HFFc6 (cell line): ENCODE measurements at regions not wholly inside any gene's neighbourhood (a gene's known extent, or its start where the extent isn't known, plus 50 kb on each side); places are given as distances from the start of the nearest gene placed in this dataset.

Experiments used
- DNase-seq: peaks from one replicate; pipeline ENCODE4 v3.0.0-alpha.2; 2018
- H3K27ac Mint-ChIP-seq: 2 replicates; pipeline ENCODE4 v1.8.0; 2020; ENCODE audit warnings: mild to moderate bottlenecking, mixed read lengths
- H3K27me3 Mint-ChIP-seq: 2 replicates; pipeline ENCODE4 v1.8.0; 2021; ENCODE audit warnings: mild to moderate bottlenecking, moderate library complexity, mixed read lengths; ENCODE audit not compliant: insufficient read depth
- H3K36me3 Mint-ChIP-seq: 2 replicates; pipeline ENCODE4 v1.8.0; 2021; ENCODE audit warnings: low read depth, mixed read lengths
- H3K4me1 Mint-ChIP-seq: 2 replicates; pipeline ENCODE4 v1.8.0; 2020; ENCODE audit warnings: low read depth, mixed read lengths
- H3K4me3 Mint-ChIP-seq: 2 replicates; pipeline ENCODE4 v1.8.0; 2020; ENCODE audit warnings: mild to moderate bottlenecking, moderate library complexity, mixed read lengths
- H3K9me3 Mint-ChIP-seq: 2 replicates; pipeline ENCODE4 v1.8.0; 2020; ENCODE audit warnings: mild to moderate bottlenecking, mixed read lengths
- TF ChIP-seq, protein P1 (sequence below): fragments of 200-600 bp; sonication (generic); IDR thresholded peaks from 2 replicates; pipeline ENCODE4 v1.5.0; 2021; ENCODE audit warnings: antibody characterized with exemption, mild to moderate bottlenecking

GRCh38 chr5:93922551-93922950 is 181.2 kb upstream of the POU5F2 start:
- no peak for DNase-seq
- Mint-ChIP-seq H3K36me3 (no peaks in the 10 kb centered on the region), H3K27me3 (no peaks in the 10 kb centered on the region), H3K4me1 (peaks cover 29% of the 10 kb centered on the region), H3K27ac (no peak overlapping the region), H3K9me3 (no peaks in the 10 kb centered on the region), H3K4me3 (no peak overlapping the region)
- TF ChIP-seq, protein P1, sequence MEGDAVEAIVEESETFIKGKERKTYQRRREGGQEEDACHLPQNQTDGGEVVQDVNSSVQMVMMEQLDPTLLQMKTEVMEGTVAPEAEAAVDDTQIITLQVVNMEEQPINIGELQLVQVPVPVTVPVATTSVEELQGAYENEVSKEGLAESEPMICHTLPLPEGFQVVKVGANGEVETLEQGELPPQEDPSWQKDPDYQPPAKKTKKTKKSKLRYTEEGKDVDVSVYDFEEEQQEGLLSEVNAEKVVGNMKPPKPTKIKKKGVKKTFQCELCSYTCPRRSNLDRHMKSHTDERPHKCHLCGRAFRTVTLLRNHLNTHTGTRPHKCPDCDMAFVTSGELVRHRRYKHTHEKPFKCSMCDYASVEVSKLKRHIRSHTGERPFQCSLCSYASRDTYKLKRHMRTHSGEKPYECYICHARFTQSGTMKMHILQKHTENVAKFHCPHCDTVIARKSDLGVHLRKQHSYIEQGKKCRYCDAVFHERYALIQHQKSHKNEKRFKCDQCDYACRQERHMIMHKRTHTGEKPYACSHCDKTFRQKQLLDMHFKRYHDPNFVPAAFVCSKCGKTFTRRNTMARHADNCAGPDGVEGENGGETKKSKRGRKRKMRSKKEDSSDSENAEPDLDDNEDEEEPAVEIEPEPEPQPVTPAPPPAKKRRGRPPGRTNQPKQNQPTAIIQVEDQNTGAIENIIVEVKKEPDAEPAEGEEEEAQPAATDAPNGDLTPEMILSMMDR = no peak

- Mint-ChIP-seq H3K9me3 (no peaks in the 10 kb centered on the region), H3K4me1 (peaks cover 16% of the 10 kb centered on the region), H3K27me3 (no peaks in the 10 kb centered on the region), H3K27ac (no peak overlapping the region), H3K36me3 (no peaks in the 10 kb centered on the region), H3K4me3 (no peak overlapping the region)
- TF ChIP-seq, protein P1 = no peak
- DNase-seq = no peak
Observed at GRCh38 chr5:93921001-93921400, 179.6 kb upstream of the POU5F2 start.

- no peak for DNase-seq
- H3K36me3 Mint-ChIP-seq = no peaks in the 10 kb centered on the region
- H3K4me3 Mint-ChIP-seq = no peak overlapping the region
- no peaks in the 10 kb centered on the region for H3K4me1 Mint-ChIP-seq
- H3K27ac Mint-ChIP-seq = no peak overlapping the region
- TF ChIP-seq, protein P1 = no peak
- no peaks in the 10 kb centered on the region for H3K27me3 Mint-ChIP-seq
- H3K9me3 Mint-ChIP-seq = no peaks in the 10 kb centered on the region
Observed at GRCh38 chr5:93916872-93917271, 175.5 kb upstream of the POU5F2 start.

- Mint-ChIP-seq H3K27me3 (no peaks in the 10 kb centered on the region), H3K4me1 (no peaks in the 10 kb centered on the region), H3K4me3 (no peak overlapping the region), H3K36me3 (no peaks in the 10 kb centered on the region), H3K9me3 (no peaks in the 10 kb centered on the region), H3K27ac (no peak overlapping the region)
- peak; percentile 73 for DNase-seq
- TF ChIP-seq, protein P1 = peak; percentile 86
Observed at GRCh38 chr5:93915142-93915553, 173.7 kb upstream of the POU5F2 start.

DNA sequence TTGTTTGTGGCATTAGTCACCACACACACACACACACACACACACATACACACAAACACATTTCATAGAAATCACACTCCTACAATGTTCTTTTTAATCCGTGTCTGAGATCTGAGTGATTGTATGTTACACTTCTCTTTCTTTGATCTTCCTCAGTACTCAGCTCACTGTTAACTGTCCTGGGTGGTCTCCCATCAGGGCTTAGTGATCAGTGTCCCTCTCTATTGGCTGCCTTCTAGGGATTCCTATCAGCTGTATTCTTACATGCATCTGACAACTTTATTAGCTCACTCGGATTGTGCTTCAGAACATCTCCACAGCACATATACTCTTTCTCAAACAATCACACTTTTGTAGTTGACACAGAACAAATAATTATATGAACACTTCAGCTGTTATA is 170.2 kb upstream of the POU5F2 start:
- Mint-ChIP-seq H3K27ac (no peak overlapping the region), H3K9me3 (no peaks in the 10 kb centered on the region), H3K4me3 (no peak overlapping the region), H3K36me3 (no peaks in the 10 kb centered on the region), H3K27me3 (no peaks in the 10 kb centered on the region), H3K4me1 (no peaks in the 10 kb centered on the region)
- TF ChIP-seq, protein P1 = no peak
- no peak for DNase-seq

- Mint-ChIP-seq H3K27me3 (no peaks in the 10 kb centered on the region), H3K9me3 (no peaks in the 10 kb centered on the region), H3K4me1 (no peaks in the 10 kb centered on the region), H3K27ac (no peak overlapping the region), H3K4me3 (no peak overlapping the region), H3K36me3 (no peaks in the 10 kb centered on the region)
- no peak for DNase-seq
- TF ChIP-seq, protein P1 = peak; percentile 67
Observed at GRCh38 chr5:93909356-93909755, 168.0 kb upstream of the POU5F2 start.
